HG03064 (cell line): ENCODE measurements at regions not wholly inside any gene's neighbourhood (a gene's known extent, or its start where the extent isn't known, plus 50 kb on each side); places are given as distances from the start of the nearest gene placed in this dataset.
"Not testable (repeated sequence)": the region's sequence is repeated elsewhere in the genome, so short reads cannot be mapped to it uniquely, and the experiment has no call there.

Experiments
- ATAC-seq: cut with Tn5 transposase; IDR thresholded peaks from one replicate; pipeline ENCODE4 v1.9.1; 2021; ENCODE audit warnings: low read depth; ENCODE audit not compliant: unreplicated experiment

- ATAC-seq: no peak
Observed at GRCh38 chr7:156516791-156517378, 123.7 kb upstream of the RNF32 start.

GRCh38 chr7:156515911-156516790 lies 124.4 kb upstream of the RNF32 start:
- ATAC-seq: no peak

DNA sequence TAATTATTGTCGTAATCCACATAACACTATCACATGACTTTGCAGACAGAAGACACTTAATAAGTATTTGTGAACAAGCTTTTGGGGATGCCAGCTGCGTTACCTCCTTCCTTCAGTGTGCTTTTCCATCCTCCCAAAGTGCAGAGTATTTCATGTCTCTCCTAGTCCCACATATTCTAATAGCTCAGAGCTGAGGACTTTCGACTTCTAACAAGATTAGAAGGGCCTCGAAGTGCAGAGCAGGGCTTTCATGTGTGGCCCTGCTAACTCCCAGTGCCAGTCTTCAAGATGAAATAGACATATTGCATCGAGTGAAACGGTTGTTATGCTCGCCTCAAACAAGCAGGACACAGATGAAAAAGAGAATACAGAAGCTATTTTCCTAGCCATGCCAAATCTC lies 125.7 kb upstream of the RNF32 start:
- no peak for ATAC-seq

DNA sequence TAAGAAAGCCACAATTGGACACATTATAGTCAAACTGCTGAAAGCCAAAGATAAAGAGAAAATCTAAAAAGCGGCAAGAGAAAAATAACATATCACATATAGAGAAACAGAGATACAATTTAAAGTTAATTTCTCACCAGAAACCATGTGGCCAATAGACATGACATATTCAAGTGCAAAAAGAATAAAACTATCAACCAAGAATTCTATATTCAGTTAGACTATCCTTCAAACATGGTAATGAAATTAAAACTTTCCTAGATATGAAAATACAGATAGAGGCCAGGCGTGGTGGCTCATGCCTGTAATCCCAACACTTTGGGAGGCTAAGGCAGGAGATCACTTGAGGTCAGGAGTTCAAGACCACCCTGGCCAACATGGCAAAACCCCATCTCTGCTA lies 129.1 kb upstream of the RNF32 start:
- no peak for ATAC-seq

DNA sequence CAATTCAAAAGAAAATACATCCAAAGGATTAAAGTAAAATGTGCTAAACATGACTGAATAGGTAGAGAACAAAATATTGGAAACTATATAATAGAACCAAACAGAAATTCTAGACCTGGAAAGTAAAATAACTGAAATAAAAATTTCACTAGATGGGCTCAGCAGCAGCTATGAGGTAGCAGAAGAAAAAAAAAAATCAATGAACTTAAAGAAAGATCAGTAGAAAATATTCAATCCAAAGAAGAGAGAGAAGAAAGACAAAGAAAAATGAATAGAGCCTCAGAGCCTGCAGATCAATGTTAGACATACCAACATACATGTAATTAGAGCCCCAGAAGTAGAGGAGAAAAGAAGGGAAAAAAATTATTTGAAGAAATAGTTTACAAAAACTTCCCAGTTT lies 129.6 kb upstream of the RNF32 start:
- no peak for ATAC-seq

DNA sequence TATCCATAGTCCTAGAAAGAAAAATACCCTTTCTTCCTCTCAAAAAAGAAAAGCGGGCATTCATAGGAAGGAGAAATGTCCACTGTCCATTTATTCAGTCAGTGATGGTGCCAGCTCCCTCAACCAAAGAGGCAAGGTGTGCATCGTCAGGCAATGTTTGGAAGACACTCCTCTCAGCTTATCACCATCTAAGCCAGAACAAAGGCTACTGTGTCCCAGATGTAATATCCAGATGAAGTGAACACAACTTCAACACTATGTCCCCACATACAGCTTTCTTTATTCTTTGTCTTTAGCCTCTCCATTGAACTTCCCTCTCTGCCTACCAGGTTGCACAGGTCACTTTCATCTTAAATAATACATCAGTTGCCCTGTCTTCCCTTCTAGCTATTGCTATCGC lies 131.4 kb upstream of the RNF32 start:
- ATAC-seq: no peak

- no peak for ATAC-seq
Observed at GRCh38 chr7:156505876-156506275, 134.7 kb upstream of the RNF32 start.

- ATAC-seq: no peak
Observed at GRCh38 chr7:156504687-156505545, 135.7 kb upstream of the RNF32 start.

GRCh38 chr7:156504006-156504405 lies 136.6 kb upstream of the RNF32 start:
- ATAC-seq: no peak

GRCh38 chr7:156503196-156503595 lies 137.4 kb upstream of the RNF32 start:
- ATAC-seq: no peak

DNA sequence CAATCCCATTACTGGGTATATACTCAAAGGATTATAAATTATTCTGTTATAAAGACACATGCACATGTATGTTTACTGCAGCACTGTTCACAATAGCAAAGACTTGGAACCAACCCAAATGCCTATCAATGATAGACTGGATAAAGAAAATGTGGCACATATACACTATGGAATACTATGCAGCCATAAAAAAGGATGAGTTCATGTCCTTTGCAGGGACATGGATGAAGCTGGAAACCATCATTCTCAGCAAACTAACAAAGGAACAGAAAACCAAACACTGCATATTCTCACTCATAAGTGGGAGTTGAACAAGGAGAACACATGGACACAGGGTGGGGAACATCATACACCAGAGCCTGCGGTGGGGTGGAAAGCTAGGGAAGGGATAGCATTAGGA lies 138.8 kb upstream of the RNF32 start:
- not testable (repeated sequence) for ATAC-seq

GRCh38 chr7:156499247-156499881 lies 141.2 kb upstream of the RNF32 start:
- no peak for ATAC-seq

GRCh38 chr7:156497776-156498509 lies 142.6 kb upstream of the RNF32 start:
- no peak for ATAC-seq

GRCh38 chr7:156496865-156497264 lies 143.7 kb upstream of the RNF32 start:
- ATAC-seq: no peak

GRCh38 chr7:156496363-156496769 lies 144.2 kb upstream of the RNF32 start:
- ATAC-seq: no peak

- no peak for ATAC-seq
Observed at GRCh38 chr7:156494960-156495359, 145.6 kb upstream of the RNF32 start.

DNA sequence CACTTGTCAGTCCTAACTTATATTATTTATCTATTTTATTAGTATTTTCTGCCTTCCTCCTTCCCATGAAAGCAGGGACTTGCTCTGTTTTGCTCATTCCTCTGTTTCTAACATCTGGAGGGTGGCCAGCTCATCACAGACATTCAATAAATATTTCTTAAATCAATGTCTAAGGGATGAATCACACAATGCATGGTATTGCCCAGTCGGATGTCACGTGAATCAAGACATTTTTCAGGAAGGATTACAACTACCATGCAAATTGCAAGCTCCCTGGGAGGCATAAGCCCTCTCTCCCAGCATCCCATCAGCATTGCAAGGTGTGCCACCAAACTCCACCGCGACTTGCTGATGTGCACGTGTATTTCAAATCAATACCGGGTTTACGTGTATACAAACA lies 146.6 kb upstream of the RNF32 start:
- ATAC-seq: no peak

- ATAC-seq: no peak
Observed at GRCh38 chr7:156492170-156492569, 148.4 kb upstream of the RNF32 start.

DNA sequence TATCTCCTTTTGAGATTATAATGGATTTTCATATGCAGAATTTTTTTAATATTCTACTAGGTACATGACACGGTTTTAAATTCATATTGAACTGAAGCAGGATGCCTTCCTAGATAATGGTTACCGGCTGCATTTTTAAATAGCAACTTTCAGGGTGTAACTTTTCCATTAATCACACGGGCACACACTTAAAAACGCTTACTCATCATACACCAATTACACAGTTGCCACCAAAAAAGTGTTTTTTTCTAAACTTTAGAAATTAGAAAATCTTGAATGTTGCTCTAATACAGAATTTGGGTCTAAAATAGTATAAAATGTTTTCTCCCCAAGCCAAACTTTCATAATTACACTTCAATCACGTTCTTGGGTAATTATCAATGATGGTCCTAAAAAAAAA lies 149.1 kb upstream of the RNF32 start:
- no peak for ATAC-seq
